Panc1 (cell line): ENCODE measurements at regions not wholly inside any gene's neighbourhood (a gene's known extent, or its start where the extent isn't known, plus 50 kb on each side); places are given as distances from the start of the nearest gene placed in this dataset.

Experiments
- ATAC-seq: fragments of 200-7000 bp; cut with Tn5 transposase; 2 replicates; pipeline ENCODE4 v1.9.1; 2020; ENCODE audit warnings: mild to moderate bottlenecking, moderate library complexity
- BruUV-seq: library from RNA; stranded (reverse); fragments of 400-500 nt; replicated peaks from 2 replicates; lab custom pipeline; 2021; lab: Mats Ljungman, UMichigan
- CTCF ChIA-PET: fragments of 300-600 bp; sonication (Branson Sonifier 250); formaldehyde crosslinking; loops from one replicate; lab custom pipeline; 2022; ENCODE audit warnings: antibody characterized with exemption; lab: Charles Lee
- POLR2A ChIA-PET: fragments of 300-600 bp; sonication (Branson Sonifier 250); formaldehyde crosslinking; loops from one replicate; lab custom pipeline; 2022; ENCODE audit warnings: antibody characterized with exemption; lab: Charles Lee
- DNase-seq: peaks from one replicate; pipeline ENCODE4 v3.0.0-alpha.2; 2010; ENCODE audit warnings: low read depth, low spot score
- H3K27ac ChIP-seq: 2 replicates; pipeline ENCODE4 v1.5.1; 2011; ENCODE audit warnings: mild to moderate bottlenecking, low read length, inconsistent platforms
- H3K27me3 ChIP-seq: fragments of 200-500 bp; sonication (Bioruptor generic); 2 replicates; pipeline ENCODE4 v1.6.0; 2014; ENCODE audit warnings: low read length, inconsistent platforms; ENCODE audit not compliant: control insufficient read depth, insufficient read depth
- H3K36me3 ChIP-seq: fragments of 200-500 bp; sonication (Bioruptor generic); 2 replicates; pipeline ENCODE4 v1.5.1; 2014; ENCODE audit warnings: inconsistent platforms, mild to moderate bottlenecking, low read length, moderate library complexity; ENCODE audit not compliant: control insufficient read depth, insufficient read depth
- H3K4me1 ChIP-seq: 2 replicates; pipeline ENCODE4 v1.5.1; 2011; ENCODE audit warnings: inconsistent platforms, mild to moderate bottlenecking, low read length, moderate library complexity; ENCODE audit not compliant: control insufficient read depth, insufficient read depth
- H3K4me3 ChIP-seq, 2 experiments: 2 replicates each; pipeline ENCODE4 v1.5.1; 2011 to 2012; ENCODE audit warnings: low read depth in 2 of 2, low read length in 2 of 2, mild to moderate bottlenecking in 2 of 2, inconsistent platforms in 1 of 2, moderate library complexity in 1 of 2
- H3K9me3 ChIP-seq: fragments of 200-500 bp; sonication (Bioruptor generic); 2 replicates; pipeline ENCODE4 v1.5.1; 2014; ENCODE audit warnings: low read depth, mild to moderate bottlenecking, inconsistent platforms, low read length, moderate library complexity; ENCODE audit not compliant: control insufficient read depth, insufficient read depth
- CTCF ChIP-seq: fragments of 450-650 bp; IDR thresholded peaks from 2 replicates; pipeline ENCODE4 v1.5.1; 2017; ENCODE audit warnings: mild to moderate bottlenecking
- POLR2AphosphoS5 ChIP-seq: IDR thresholded peaks from 2 replicates; pipeline ENCODE4 v1.6.1; 2012; ENCODE audit warnings: mild to moderate bottlenecking, low read depth, low read length, moderate library complexity
- REST ChIP-seq, 2 experiments: IDR thresholded peaks; 2 replicates each; pipeline ENCODE4 v1.6.1; 2011 to 2012; ENCODE audit warnings: low read depth in 2 of 2, control low read depth in 1 of 2, low read length in 1 of 2, mild to moderate bottlenecking in 1 of 2, moderate library complexity in 1 of 2; ENCODE audit not compliant: insufficient read depth in 1 of 2
- SIN3A ChIP-seq: IDR thresholded peaks from 2 replicates; pipeline ENCODE4 v1.6.1; 2012; ENCODE audit warnings: low read depth, mild to moderate bottlenecking, low read length, moderate library complexity, borderline replicate concordance; ENCODE audit not compliant: insufficient read depth
- TCF7L2 ChIP-seq: IDR thresholded peaks from 2 replicates; pipeline ENCODE4 v1.6.1; 2011; ENCODE audit warnings: mild to moderate bottlenecking, low read depth, low read length, inconsistent platforms
- in situ Hi-C: cut with HindIII; loops from 2 replicates; pipeline ENCODE4 v1.10.0; 2016; ENCODE audit warnings: low sequenced_read_pairs, low pct_unique_long_range_greater_than_20kb
- intact Hi-C: fragments of 100-400 bp; cut with micrococcal nuclease; formaldehyde crosslinking; loops from one replicate; pipeline ENCODE4 v1.10.0; 2022; ENCODE audit not compliant: unreplicated experiment

GRCh38 chr15:99914723-99915122, 181.5 kb upstream of the LYSMD4 start:
- H3K4me1 ChIP-seq, result no peaks in the 10 kb centered on the region
- CTCF ChIA-PET, result interaction anchor here (0.8 kb wide), 1 partner anchor 12 kb away, joined by 3 read pairs; no protein-coding TSS in a partner anchor
- no peak overlapping the region for H3K4me3 ChIP-seq
- no peaks in the 10 kb centered on the region for H3K27me3 ChIP-seq
- POLR2A ChIA-PET, result no interaction called here
- in situ Hi-C loops, result no loop called here
- DNase-seq (no peak), ATAC-seq (no peak)
- no peak overlapping the region for H3K27ac ChIP-seq
- intact Hi-C loops, result no loop called here
- no peaks in the 10 kb centered on the region for H3K36me3 ChIP-seq
- no peak for TF ChIP-seq POLR2AphosphoS5
- TF ChIP-seq CTCF, result no peak
- TF ChIP-seq REST (IDR thresholded peaks at IDR 0.05; ENCODE audit: insufficient read depth in 1 of 2, low read depth in 2 of 2, low read length in 1 of 2), result no peak
- no peak for TF ChIP-seq SIN3A
- TF ChIP-seq TCF7L2, result no peak
- no peaks in the 10 kb centered on the region for H3K9me3 ChIP-seq
- no TSS peak for BruUV-seq

- CTCF ChIA-PET, result no interaction called here
- Histone ChIP-seq H3K9me3 (no peaks in the 10 kb centered on the region), H3K36me3 (no peaks in the 10 kb centered on the region), H3K4me1 (no peaks in the 10 kb centered on the region), H3K27ac (no peak overlapping the region), H3K27me3 (no peaks in the 10 kb centered on the region), H3K4me3 (no peak overlapping the region)
- POLR2A ChIA-PET, result no interaction called here
- no TSS peak for BruUV-seq
- intact Hi-C loops, result no loop called here
- in situ Hi-C loops, result no loop called here
- ATAC-seq, result no peak
- TF ChIP-seq POLR2AphosphoS5, result no peak
- no peak for TF ChIP-seq TCF7L2
- DNase-seq, result no peak
These were observed 178.6 kb upstream of the LYSMD4 start for GRCh38 chr15:99911816-99912215.

GRCh38 chr15:99909592-99910295, 176.5 kb upstream of the LYSMD4 start:
- in situ Hi-C loops, result no loop called here
- peak; percentile 84 for TF ChIP-seq CTCF
- no peak for TF ChIP-seq SIN3A
- no peak for TF ChIP-seq POLR2AphosphoS5
- POLR2A ChIA-PET, result no interaction called here
- intact Hi-C loops, result no loop called here
- H3K27ac ChIP-seq, result no peak overlapping the region
- no TSS peak for BruUV-seq
- H3K36me3 ChIP-seq, result no peaks in the 10 kb centered on the region
- CTCF ChIA-PET, result no interaction called here
- no peak overlapping the region for H3K4me3 ChIP-seq
- H3K27me3 ChIP-seq, result no peaks in the 10 kb centered on the region
- H3K4me1 ChIP-seq, result no peaks in the 10 kb centered on the region
- ATAC-seq (peak; percentile 93), DNase-seq (no peak)
- no peaks in the 10 kb centered on the region for H3K9me3 ChIP-seq
